Breast epithelium (tissue), 3 donors: ENCODE measurements at regions not wholly inside any gene's neighbourhood (a gene's known extent, or its start where the extent isn't known, plus 50 kb on each side); places are given as distances from the start of the nearest gene placed in this dataset.

ENCODE experiments used
- POLR2A ChIP-seq: fragments of 450-650 bp; IDR thresholded peaks from one replicate; pipeline ENCODE4 v1.6.1; 2016; ENCODE audit warnings: antibody characterized with exemption, mild to moderate bottlenecking, moderate library complexity
- POLR2AphosphoS5 ChIP-seq, 3 donors: sonication (generic); formaldehyde crosslinking; IDR thresholded peaks; one replicate each; pipeline ENCODE4 v1.6.1; 2017; ENCODE audit warnings: antibody characterized with exemption in 3 of 3

DNA sequence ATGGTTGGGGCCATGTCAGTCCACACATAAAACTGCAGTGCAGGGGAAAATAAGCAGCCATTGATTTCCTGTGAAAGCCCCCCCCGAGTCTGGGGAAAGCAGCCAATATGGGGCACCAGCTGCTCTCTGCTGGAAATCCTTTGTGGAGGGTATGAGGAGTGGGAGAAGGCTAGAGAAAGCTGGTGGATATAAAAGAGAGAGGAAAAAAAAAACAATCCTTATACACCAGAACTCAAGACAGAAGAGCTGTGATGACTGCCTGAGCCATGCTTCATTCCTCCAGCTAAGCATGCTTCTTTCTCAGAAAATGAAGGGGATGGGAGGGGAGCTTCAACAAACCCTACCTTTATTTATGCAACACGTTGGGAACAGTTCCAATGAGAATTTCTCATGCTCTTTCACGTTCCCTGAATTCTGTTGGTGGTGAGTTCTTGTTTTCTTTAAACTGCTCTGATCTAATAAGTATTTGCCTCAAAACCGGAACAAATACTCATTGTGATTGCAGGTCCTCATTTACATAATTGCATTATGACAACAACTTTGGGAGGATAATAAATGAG lies 688.0 kb upstream of the SEMA6A start:
- TF ChIP-seq POLR2AphosphoS5 (IDR thresholded peaks at IDR 0.05) (no peak), POLR2A (no peak)
